ENCODE measurements at regions not wholly inside any gene's neighbourhood (a gene's known extent, or its start where the extent isn't known, plus 50 kb on each side); places are given as distances from the start of the nearest gene placed in this dataset.

DNA sequence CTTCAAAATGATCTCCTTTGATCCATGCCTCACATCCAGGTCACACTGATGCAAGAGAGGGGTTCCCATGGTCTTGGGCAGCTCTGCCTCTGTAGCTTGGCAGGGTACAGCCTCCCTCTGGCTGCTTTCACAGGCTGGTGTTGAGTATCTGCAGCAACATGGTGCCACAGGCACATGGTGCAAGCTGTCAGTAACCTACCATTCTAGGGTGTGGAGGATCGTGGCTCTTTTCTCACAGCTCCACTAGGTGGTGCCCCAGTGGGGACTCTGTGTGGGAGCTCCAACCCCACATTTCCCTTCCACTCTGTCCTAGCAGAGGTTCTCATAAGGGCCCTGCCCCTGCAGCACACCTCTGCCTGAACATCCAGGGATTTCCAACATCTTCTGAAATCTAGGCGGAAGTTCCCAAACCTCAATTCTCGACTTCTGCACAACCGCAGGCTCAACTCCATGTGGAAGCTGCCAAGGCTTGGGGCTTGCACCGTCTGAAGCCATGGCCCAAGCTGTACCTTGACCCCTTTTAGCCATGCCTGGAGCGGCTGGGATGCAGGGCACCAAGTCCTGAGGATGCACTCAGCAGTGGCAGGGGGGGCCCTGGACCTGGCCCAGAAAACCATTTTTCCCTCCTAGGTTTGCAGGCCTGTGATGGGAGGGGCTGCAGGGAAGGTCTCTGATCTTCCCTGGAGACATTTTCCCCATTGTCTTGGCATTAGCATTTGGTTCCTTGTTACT lies 137.8 kb upstream of the NUDT6 start:
- in situ Hi-C loops (cut with MboI) = no loop called here
- POLR2A ChIA-PET = no interaction called here

More for the DNA sequence above, 137.8 kb upstream of the NUDT6 start:
- H3K9me3 ChIP-seq (replicated peaks; ENCODE audit: control insufficient read depth, insufficient read depth, low read length) = no peaks in the 10 kb centered on the region
- no TSS peak for BruUV-seq (replicated peaks)
- ChIA-PET RAD21 (ENCODE audit: unreplicated experiment) (no interaction called here), CTCF (no interaction called here), SMC1A (ENCODE audit: uncharacterized antibody, unreplicated experiment) (no interaction called here)
- H3K79me2 ChIP-seq (ENCODE audit: control insufficient read depth, insufficient read depth, low read length) = no peaks in the 10 kb centered on the region
- no peaks in the 10 kb centered on the region for H3K4me1 ChIP-seq (ENCODE audit: control insufficient read depth, insufficient read depth, low read length)
- WGBS (ENCODE audit: insufficient coverage, insufficient replicate concordance, low lambda C conversion rate, missing lambda C conversion rate) = 95% methylated on average over 6 of the region's 6 CpGs
- ATAC-seq (no peak), FAIRE-seq (no peak), DNase-seq (ENCODE audit: low read depth, low spot score) (no peak)
- H3K4me3 ChIP-seq = no peak overlapping the region
- intact Hi-C loops (cut with micrococcal nuclease; ENCODE audit: unreplicated experiment) = no loop called here
- no peaks in the 10 kb centered on the region for H4K20me1 ChIP-seq (ENCODE audit: control insufficient read depth, insufficient read depth)
- H2AFZ ChIP-seq (ENCODE audit: control insufficient read depth, low read depth, low read length) = no peak overlapping the region
- H3K9ac ChIP-seq (ENCODE audit: control insufficient read depth, insufficient read depth, low read length) = no peak overlapping the region
- H3K4me2 ChIP-seq (ENCODE audit: control insufficient read depth, insufficient read depth) = no peak overlapping the region
- H3K36me3 ChIP-seq (ENCODE audit: control insufficient read depth in 2 of 2, insufficient read depth in 2 of 2, low read length in 1 of 2) = no peaks in the 10 kb centered on the region; a peak in 1 of 4 replicates
- H3K27me3 ChIP-seq (replicated peaks in 1 of 2; ENCODE audit: control insufficient read depth in 2 of 2, insufficient read depth in 2 of 2, low read length in 1 of 2) = no peaks in the 10 kb centered on the region
- TF ChIP-seq ZNF274 (IDR thresholded peaks at IDR 0.05; ENCODE audit: insufficient read depth, insufficient read length) = no peak
- TF ChIP-seq BACH1 (IDR thresholded peaks at IDR 0.05; ENCODE audit: borderline replicate concordance) = no peak
- TF ChIP-seq, protein P1, sequence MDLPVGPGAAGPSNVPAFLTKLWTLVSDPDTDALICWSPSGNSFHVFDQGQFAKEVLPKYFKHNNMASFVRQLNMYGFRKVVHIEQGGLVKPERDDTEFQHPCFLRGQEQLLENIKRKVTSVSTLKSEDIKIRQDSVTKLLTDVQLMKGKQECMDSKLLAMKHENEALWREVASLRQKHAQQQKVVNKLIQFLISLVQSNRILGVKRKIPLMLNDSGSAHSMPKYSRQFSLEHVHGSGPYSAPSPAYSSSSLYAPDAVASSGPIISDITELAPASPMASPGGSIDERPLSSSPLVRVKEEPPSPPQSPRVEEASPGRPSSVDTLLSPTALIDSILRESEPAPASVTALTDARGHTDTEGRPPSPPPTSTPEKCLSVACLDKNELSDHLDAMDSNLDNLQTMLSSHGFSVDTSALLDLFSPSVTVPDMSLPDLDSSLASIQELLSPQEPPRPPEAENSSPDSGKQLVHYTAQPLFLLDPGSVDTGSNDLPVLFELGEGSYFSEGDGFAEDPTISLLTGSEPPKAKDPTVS (IDR thresholded peaks at IDR 0.05; ENCODE audit: low read depth, low read length) = no peak
- TF ChIP-seq, protein P2, sequence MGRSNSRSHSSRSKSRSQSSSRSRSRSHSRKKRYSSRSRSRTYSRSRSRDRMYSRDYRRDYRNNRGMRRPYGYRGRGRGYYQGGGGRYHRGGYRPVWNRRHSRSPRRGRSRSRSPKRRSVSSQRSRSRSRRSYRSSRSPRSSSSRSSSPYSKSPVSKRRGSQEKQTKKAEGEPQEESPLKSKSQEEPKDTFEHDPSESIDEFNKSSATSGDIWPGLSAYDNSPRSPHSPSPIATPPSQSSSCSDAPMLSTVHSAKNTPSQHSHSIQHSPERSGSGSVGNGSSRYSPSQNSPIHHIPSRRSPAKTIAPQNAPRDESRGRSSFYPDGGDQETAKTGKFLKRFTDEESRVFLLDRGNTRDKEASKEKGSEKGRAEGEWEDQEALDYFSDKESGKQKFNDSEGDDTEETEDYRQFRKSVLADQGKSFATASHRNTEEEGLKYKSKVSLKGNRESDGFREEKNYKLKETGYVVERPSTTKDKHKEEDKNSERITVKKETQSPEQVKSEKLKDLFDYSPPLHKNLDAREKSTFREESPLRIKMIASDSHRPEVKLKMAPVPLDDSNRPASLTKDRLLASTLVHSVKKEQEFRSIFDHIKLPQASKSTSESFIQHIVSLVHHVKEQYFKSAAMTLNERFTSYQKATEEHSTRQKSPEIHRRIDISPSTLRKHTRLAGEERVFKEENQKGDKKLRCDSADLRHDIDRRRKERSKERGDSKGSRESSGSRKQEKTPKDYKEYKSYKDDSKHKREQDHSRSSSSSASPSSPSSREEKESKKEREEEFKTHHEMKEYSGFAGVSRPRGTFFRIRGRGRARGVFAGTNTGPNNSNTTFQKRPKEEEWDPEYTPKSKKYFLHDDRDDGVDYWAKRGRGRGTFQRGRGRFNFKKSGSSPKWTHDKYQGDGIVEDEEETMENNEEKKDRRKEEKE (IDR thresholded peaks at IDR 0.05) = no peak
- TF ChIP-seq, protein P3, sequence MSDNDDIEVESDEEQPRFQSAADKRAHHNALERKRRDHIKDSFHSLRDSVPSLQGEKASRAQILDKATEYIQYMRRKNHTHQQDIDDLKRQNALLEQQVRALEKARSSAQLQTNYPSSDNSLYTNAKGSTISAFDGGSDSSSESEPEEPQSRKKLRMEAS (IDR thresholded peaks at IDR 0.05; ENCODE audit: low read depth, low read length) = no peak
- no peak for TF ChIP-seq ZNF622 (IDR thresholded peaks at IDR 0.05)
- TF ChIP-seq SMAD1 (IDR thresholded peaks at IDR 0.05; ENCODE audit: low read depth, partially characterized antibody) = no peak
- TF ChIP-seq, protein P4, sequence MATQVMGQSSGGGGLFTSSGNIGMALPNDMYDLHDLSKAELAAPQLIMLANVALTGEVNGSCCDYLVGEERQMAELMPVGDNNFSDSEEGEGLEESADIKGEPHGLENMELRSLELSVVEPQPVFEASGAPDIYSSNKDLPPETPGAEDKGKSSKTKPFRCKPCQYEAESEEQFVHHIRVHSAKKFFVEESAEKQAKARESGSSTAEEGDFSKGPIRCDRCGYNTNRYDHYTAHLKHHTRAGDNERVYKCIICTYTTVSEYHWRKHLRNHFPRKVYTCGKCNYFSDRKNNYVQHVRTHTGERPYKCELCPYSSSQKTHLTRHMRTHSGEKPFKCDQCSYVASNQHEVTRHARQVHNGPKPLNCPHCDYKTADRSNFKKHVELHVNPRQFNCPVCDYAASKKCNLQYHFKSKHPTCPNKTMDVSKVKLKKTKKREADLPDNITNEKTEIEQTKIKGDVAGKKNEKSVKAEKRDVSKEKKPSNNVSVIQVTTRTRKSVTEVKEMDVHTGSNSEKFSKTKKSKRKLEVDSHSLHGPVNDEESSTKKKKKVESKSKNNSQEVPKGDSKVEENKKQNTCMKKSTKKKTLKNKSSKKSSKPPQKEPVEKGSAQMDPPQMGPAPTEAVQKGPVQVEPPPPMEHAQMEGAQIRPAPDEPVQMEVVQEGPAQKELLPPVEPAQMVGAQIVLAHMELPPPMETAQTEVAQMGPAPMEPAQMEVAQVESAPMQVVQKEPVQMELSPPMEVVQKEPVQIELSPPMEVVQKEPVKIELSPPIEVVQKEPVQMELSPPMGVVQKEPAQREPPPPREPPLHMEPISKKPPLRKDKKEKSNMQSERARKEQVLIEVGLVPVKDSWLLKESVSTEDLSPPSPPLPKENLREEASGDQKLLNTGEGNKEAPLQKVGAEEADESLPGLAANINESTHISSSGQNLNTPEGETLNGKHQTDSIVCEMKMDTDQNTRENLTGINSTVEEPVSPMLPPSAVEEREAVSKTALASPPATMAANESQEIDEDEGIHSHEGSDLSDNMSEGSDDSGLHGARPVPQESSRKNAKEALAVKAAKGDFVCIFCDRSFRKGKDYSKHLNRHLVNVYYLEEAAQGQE (IDR thresholded peaks at IDR 0.05; ENCODE audit: low read depth, low read length) = no peak
- H3K27ac ChIP-seq (ENCODE audit: control insufficient read depth, insufficient read depth) = no peak overlapping the region
